ENCODE measurements at regions not wholly inside any gene's neighbourhood (a gene's known extent, or its start where the extent isn't known, plus 50 kb on each side); places are given as distances from the start of the nearest gene placed in this dataset.
"Not testable (repeated sequence)": the region's sequence is repeated elsewhere in the genome, so short reads cannot be mapped to it uniquely, and the experiment has no call there.

GRCh38 chr22:16730894-16731293, 94.3 kb downstream of the XKR3 start:
- not testable (repeated sequence) for H3K4me3 ChIP-seq (ENCODE audit: low read length); H3K27me3 ChIP-seq (ENCODE audit: insufficient read depth, low read length); H3K4me1 ChIP-seq (ENCODE audit: insufficient read depth, low read length); H3K27ac ChIP-seq (ENCODE audit: low read depth, low read length); H3K36me3 ChIP-seq (ENCODE audit: insufficient read depth, low read length); H3K9ac ChIP-seq (ENCODE audit: low read depth, low read length)
- peaks cover 78% of the 10 kb centered on the region for H3K9me3 ChIP-seq (ENCODE audit: insufficient read depth, low read depth, low read length)
- WGBS = 95% methylated on average over 3 of the region's 4 CpGs

GRCh38 chr22:16727491-16727890, 97.7 kb downstream of the XKR3 start:
- H3K27ac ChIP-seq (ENCODE audit: low read depth, low read length); H3K27me3 ChIP-seq (ENCODE audit: insufficient read depth, low read length); H3K4me1 ChIP-seq (ENCODE audit: insufficient read depth, low read length); H3K9ac ChIP-seq (ENCODE audit: low read depth, low read length); H3K4me3 ChIP-seq (ENCODE audit: low read length); H3K36me3 ChIP-seq (ENCODE audit: insufficient read depth, low read length): not testable (repeated sequence)
- peaks cover 82% of the 10 kb centered on the region for H3K9me3 ChIP-seq (ENCODE audit: insufficient read depth, low read depth, low read length)
- 0% methylated on average over 1 of the region's 1 CpG for WGBS

- not testable (repeated sequence) for H3K9ac ChIP-seq (ENCODE audit: low read depth, low read length); H3K36me3 ChIP-seq (ENCODE audit: insufficient read depth, low read length); H3K27ac ChIP-seq (ENCODE audit: low read depth, low read length); H3K27me3 ChIP-seq (ENCODE audit: insufficient read depth, low read length); H3K4me1 ChIP-seq (ENCODE audit: insufficient read depth, low read length); H3K4me3 ChIP-seq (ENCODE audit: low read length)
- peaks cover 68% of the 10 kb centered on the region for H3K9me3 ChIP-seq (ENCODE audit: insufficient read depth, low read depth, low read length)
- 40% methylated on average over 2 of the region's 4 CpGs for WGBS
These were observed 102.0 kb downstream of the XKR3 start for GRCh38 chr22:16723241-16723640.

GRCh38 chr22:16722564-16722963, 102.6 kb downstream of the XKR3 start:
- not testable (repeated sequence) for H3K36me3 ChIP-seq (ENCODE audit: insufficient read depth, low read length); H3K27ac ChIP-seq (ENCODE audit: low read depth, low read length); H3K4me1 ChIP-seq (ENCODE audit: insufficient read depth, low read length); H3K27me3 ChIP-seq (ENCODE audit: insufficient read depth, low read length); H3K9ac ChIP-seq (ENCODE audit: low read depth, low read length); H3K4me3 ChIP-seq (ENCODE audit: low read length)
- H3K9me3 ChIP-seq (ENCODE audit: insufficient read depth, low read depth, low read length) = peaks cover 68% of the 10 kb centered on the region
- WGBS = 25% methylated on average over 2 of the region's 3 CpGs

- H3K36me3 ChIP-seq (ENCODE audit: insufficient read depth, low read length) = no peaks in the 10 kb centered on the region
- WGBS = 55% methylated on average over 2 of the region's 4 CpGs
- peaks cover 68% of the 10 kb centered on the region for H3K9me3 ChIP-seq (ENCODE audit: insufficient read depth, low read depth, low read length)
- no peak overlapping the region for H3K27ac ChIP-seq (ENCODE audit: low read depth, low read length)
- H3K9ac ChIP-seq (ENCODE audit: low read depth, low read length) = no peak overlapping the region
- H3K4me1 ChIP-seq (ENCODE audit: insufficient read depth, low read length) = no peaks in the 10 kb centered on the region
- no peaks in the 10 kb centered on the region for H3K27me3 ChIP-seq (ENCODE audit: insufficient read depth, low read length)
- H3K4me3 ChIP-seq (ENCODE audit: low read length) = no peak overlapping the region
These were observed 103.2 kb downstream of the XKR3 start for GRCh38 chr22:16721961-16722360.

GRCh38 chr22:16717699-16718558, 107.3 kb downstream of the XKR3 start:
- Histone ChIP-seq H3K4me1 (ENCODE audit: insufficient read depth, low read length) (no peaks in the 10 kb centered on the region), H3K36me3 (ENCODE audit: insufficient read depth, low read length) (no peaks in the 10 kb centered on the region), H3K27me3 (ENCODE audit: insufficient read depth, low read length) (no peaks in the 10 kb centered on the region), H3K27ac (ENCODE audit: low read depth, low read length) (no peak overlapping the region), H3K9ac (ENCODE audit: low read depth, low read length) (no peak overlapping the region), H3K4me3 (ENCODE audit: low read length) (no peak overlapping the region), H3K9me3 (ENCODE audit: insufficient read depth, low read depth, low read length) (peaks cover 73% of the 10 kb centered on the region)
- 93% methylated on average over 35 of the region's 35 CpGs for WGBS

- not testable (repeated sequence) for H3K9ac ChIP-seq (ENCODE audit: low read depth, low read length); H3K36me3 ChIP-seq (ENCODE audit: insufficient read depth, low read length)
- no CpG with 5 or more reads among the region's 3 CpGs for WGBS
These were observed 110.6 kb downstream of the XKR3 start for GRCh38 chr22:16714568-16714967.

GRCh38 chr22:16702318-16702870, 109.8 kb upstream of the CCT8L2 start:
- WGBS = 41% methylated on average over 2 of the region's 2 CpGs
- H3K9me3 ChIP-seq (ENCODE audit: insufficient read depth, low read depth, low read length) = peaks cover 64% of the 10 kb centered on the region
- H3K9ac ChIP-seq (ENCODE audit: low read depth, low read length); H3K36me3 ChIP-seq (ENCODE audit: insufficient read depth, low read length); H3K27ac ChIP-seq (ENCODE audit: low read depth, low read length); H3K4me1 ChIP-seq (ENCODE audit: insufficient read depth, low read length); H3K27me3 ChIP-seq (ENCODE audit: insufficient read depth, low read length); H3K4me3 ChIP-seq (ENCODE audit: low read length): not testable (repeated sequence)

More at GRCh38 chr22:16714568-16714967, 110.6 kb downstream of the XKR3 start:
- not testable (repeated sequence) for H3K27ac ChIP-seq (ENCODE audit: low read depth, low read length); H3K4me1 ChIP-seq (ENCODE audit: insufficient read depth, low read length); H3K27me3 ChIP-seq (ENCODE audit: insufficient read depth, low read length); H3K4me3 ChIP-seq (ENCODE audit: low read length)
- peaks cover 65% of the 10 kb centered on the region for H3K9me3 ChIP-seq (ENCODE audit: insufficient read depth, low read depth, low read length)

- not testable (repeated sequence) for H3K27ac ChIP-seq (ENCODE audit: low read depth, low read length); H3K4me1 ChIP-seq (ENCODE audit: insufficient read depth, low read length); H3K9ac ChIP-seq (ENCODE audit: low read depth, low read length); H3K27me3 ChIP-seq (ENCODE audit: insufficient read depth, low read length); H3K4me3 ChIP-seq (ENCODE audit: low read length); H3K36me3 ChIP-seq (ENCODE audit: insufficient read depth, low read length)
- WGBS = 63% methylated on average over 4 of the region's 5 CpGs
- peaks cover 74% of the 10 kb centered on the region for H3K9me3 ChIP-seq (ENCODE audit: insufficient read depth, low read depth, low read length)
These were observed 107.8 kb upstream of the CCT8L2 start for GRCh38 chr22:16700390-16700789.

GRCh38 chr22:16699326-16699725, 106.7 kb upstream of the CCT8L2 start:
- Histone ChIP-seq H3K9me3 (ENCODE audit: insufficient read depth, low read depth, low read length) (peaks cover 74% of the 10 kb centered on the region), H3K4me3 (ENCODE audit: low read length) (no peak overlapping the region), H3K27me3 (ENCODE audit: insufficient read depth, low read length) (no peaks in the 10 kb centered on the region), H3K4me1 (ENCODE audit: insufficient read depth, low read length) (no peaks in the 10 kb centered on the region), H3K27ac (ENCODE audit: low read depth, low read length) (no peak overlapping the region), H3K9ac (ENCODE audit: low read depth, low read length) (no peak overlapping the region), H3K36me3 (ENCODE audit: insufficient read depth, low read length) (no peaks in the 10 kb centered on the region)
- WGBS = 94% methylated on average over 4 of the region's 5 CpGs

GRCh38 chr22:16697492-16698044, 105.0 kb upstream of the CCT8L2 start:
- not testable (repeated sequence) for H3K4me1 ChIP-seq (ENCODE audit: insufficient read depth, low read length); H3K9ac ChIP-seq (ENCODE audit: low read depth, low read length); H3K4me3 ChIP-seq (ENCODE audit: low read length); H3K36me3 ChIP-seq (ENCODE audit: insufficient read depth, low read length); H3K27me3 ChIP-seq (ENCODE audit: insufficient read depth, low read length); H3K27ac ChIP-seq (ENCODE audit: low read depth, low read length)
- H3K9me3 ChIP-seq (ENCODE audit: insufficient read depth, low read depth, low read length) = peaks cover 71% of the 10 kb centered on the region
- WGBS = 94% methylated on average over 31 of the region's 32 CpGs

All from HUES64 (cell line).